H1 (cell line): ENCODE measurements at regions not wholly inside any gene's neighbourhood (a gene's known extent, or its start where the extent isn't known, plus 50 kb on each side); places are given as distances from the start of the nearest gene placed in this dataset.

Experiments used
- ATF2 ChIP-seq: IDR thresholded peaks from 2 replicates; pipeline ENCODE4 v1.6.1; 2012; ENCODE audit warnings: low read length, inconsistent platforms
- CTCF ChIP-seq, 3 experiments: IDR thresholded peaks; 1 replicate in 2 of 3; 2 replicates in 1 of 3; pipeline versions ENCODE4 v1.5.1 to v1.6.1; 2011; ENCODE audit warnings: low read length in 3 of 3, mild to moderate bottlenecking in 3 of 3, inconsistent platforms in 2 of 3, low read depth in 1 of 3, moderate library complexity in 1 of 3; ENCODE audit not compliant: insufficient read depth in 1 of 3; ENCODE audit errors: control extremely low read depth in 1 of 3
- TCF12 ChIP-seq: IDR thresholded peaks from 2 replicates; pipeline ENCODE4 v1.6.1; 2011; ENCODE audit warnings: low read depth, mild to moderate bottlenecking, low read length
- TF ChIP-seq, protein P1 (sequence below): IDR thresholded peaks from 2 replicates; pipeline ENCODE4 v1.6.1; 2011; ENCODE audit warnings: low read depth, mild to moderate bottlenecking, low read length; ENCODE audit not compliant: insufficient read depth
- TF ChIP-seq, protein P2 (sequence below): IDR thresholded peaks from 2 replicates; pipeline ENCODE4 v1.6.1; 2012; ENCODE audit warnings: inconsistent platforms

DNA sequence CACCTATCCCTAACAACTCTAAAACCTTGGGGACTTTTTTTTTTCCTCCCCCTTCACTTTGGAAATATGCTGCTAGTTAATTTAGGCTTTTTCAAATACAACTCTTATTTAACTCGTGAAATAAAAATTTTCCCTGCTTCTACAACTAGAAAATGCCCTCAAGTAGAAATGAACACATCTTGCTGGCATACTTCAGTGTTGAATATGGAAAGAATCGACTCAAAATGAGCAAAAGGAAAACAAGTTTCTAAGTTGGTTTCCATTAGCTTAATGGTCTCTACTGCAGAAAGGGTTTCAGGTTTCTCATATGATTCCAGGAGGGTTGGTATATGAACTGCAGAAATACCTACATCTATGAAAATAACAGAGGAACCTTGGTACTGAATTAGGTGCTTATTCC, 118.3 kb upstream of the TMTC1 start:
- TF ChIP-seq ATF2 (no peak), CTCF (IDR thresholded peaks at IDR 0.05; ENCODE audit: control extremely low read depth in 1 of 3, insufficient read depth in 1 of 3, low read depth in 1 of 3, low read length in 3 of 3) (no peak), TCF12 (no peak)
- TF ChIP-seq, protein P1, sequence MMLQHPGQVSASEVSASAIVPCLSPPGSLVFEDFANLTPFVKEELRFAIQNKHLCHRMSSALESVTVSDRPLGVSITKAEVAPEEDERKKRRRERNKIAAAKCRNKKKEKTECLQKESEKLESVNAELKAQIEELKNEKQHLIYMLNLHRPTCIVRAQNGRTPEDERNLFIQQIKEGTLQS = no peak
- TF ChIP-seq, protein P2, sequence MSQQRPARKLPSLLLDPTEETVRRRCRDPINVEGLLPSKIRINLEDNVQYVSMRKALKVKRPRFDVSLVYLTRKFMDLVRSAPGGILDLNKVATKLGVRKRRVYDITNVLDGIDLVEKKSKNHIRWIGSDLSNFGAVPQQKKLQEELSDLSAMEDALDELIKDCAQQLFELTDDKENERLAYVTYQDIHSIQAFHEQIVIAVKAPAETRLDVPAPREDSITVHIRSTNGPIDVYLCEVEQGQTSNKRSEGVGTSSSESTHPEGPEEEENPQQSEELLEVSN = no peak
